22Rv1 (cell line): ENCODE measurements at regions not wholly inside any gene's neighbourhood (a gene's known extent, or its start where the extent isn't known, plus 50 kb on each side); places are given as distances from the start of the nearest gene placed in this dataset.

Source experiments
- ZFX ChIP-seq: fragments of 450-650 bp; IDR thresholded peaks from 2 replicates; pipeline ENCODE4 v1.6.1; 2017; ENCODE audit warnings: antibody characterized with exemption, borderline replicate concordance
- TF ChIP-seq, protein P1 (sequence below): fragments of 450-650 bp; IDR thresholded peaks from 2 replicates; pipeline ENCODE4 v1.5.1; 2017; ENCODE audit warnings: mild to moderate bottlenecking

DNA sequence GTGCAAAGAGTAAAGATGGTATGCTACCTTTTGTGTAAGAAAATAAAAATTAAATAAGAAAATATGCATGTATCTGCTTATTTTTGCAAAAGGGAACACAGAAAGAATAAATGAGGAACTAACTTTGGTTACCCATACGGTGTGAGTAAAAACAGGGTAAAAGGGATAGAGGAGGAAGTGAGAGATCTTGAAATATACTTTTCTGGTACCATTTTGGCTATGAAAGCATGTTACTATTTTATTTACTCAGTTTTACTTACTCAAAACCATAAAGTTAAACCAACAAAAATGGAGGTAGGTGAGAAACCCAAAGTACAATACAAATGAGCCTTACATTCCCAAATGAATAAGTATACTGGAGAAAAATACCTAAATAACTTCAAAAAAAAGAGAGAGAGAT is 122.0 kb upstream of the EGLN3 start:
- TF ChIP-seq, protein P1, sequence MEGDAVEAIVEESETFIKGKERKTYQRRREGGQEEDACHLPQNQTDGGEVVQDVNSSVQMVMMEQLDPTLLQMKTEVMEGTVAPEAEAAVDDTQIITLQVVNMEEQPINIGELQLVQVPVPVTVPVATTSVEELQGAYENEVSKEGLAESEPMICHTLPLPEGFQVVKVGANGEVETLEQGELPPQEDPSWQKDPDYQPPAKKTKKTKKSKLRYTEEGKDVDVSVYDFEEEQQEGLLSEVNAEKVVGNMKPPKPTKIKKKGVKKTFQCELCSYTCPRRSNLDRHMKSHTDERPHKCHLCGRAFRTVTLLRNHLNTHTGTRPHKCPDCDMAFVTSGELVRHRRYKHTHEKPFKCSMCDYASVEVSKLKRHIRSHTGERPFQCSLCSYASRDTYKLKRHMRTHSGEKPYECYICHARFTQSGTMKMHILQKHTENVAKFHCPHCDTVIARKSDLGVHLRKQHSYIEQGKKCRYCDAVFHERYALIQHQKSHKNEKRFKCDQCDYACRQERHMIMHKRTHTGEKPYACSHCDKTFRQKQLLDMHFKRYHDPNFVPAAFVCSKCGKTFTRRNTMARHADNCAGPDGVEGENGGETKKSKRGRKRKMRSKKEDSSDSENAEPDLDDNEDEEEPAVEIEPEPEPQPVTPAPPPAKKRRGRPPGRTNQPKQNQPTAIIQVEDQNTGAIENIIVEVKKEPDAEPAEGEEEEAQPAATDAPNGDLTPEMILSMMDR: no peak
- TF ChIP-seq ZFX: no peak
